ENCODE measurements at regions not wholly inside any gene's neighbourhood (a gene's known extent, or its start where the extent isn't known, plus 50 kb on each side); places are given as distances from the start of the nearest gene placed in this dataset.

- TF ChIP-seq EZH2 (optimal IDR thresholded peaks at IDR 0.05; ENCODE audit: low read depth, low read length) (no peak), CTCF (IDR thresholded peaks at IDR 0.05; ENCODE audit: low read length) (no peak), EZH2phosphoT487 (IDR thresholded peaks at IDR 0.05; ENCODE audit: low read length) (no peak)
- no peak for DNase-seq
- Histone ChIP-seq H3K9me3 (replicated peaks; ENCODE audit: insufficient read depth, low read length) (no peaks in the 10 kb centered on the region), H3K79me2 (ENCODE audit: low read length) (no peaks in the 10 kb centered on the region), H3K4me2 (ENCODE audit: low read depth, low read length) (no peak overlapping the region), H3K9me2 (replicated peaks; ENCODE audit: insufficient read depth, low read length) (no peaks in the 10 kb centered on the region), H3K36me3 (replicated peaks; ENCODE audit: insufficient read depth, low read length) (no peaks in the 10 kb centered on the region), H3K9ac (ENCODE audit: low read length) (no peak overlapping the region), H3K4me3 (ENCODE audit: low read length) (no peak overlapping the region), H3F3A (ENCODE audit: insufficient read depth, low read length) (no peaks in the 10 kb centered on the region), H2AFZ (ENCODE audit: low read length) (no peak overlapping the region), H4K20me1 (ENCODE audit: insufficient read depth, low read length) (no peaks in the 10 kb centered on the region), H3K4me1 (ENCODE audit: low read length) (no peaks in the 10 kb centered on the region), H3K27ac (ENCODE audit: low read length) (no peak overlapping the region), H3K27me3 (replicated peaks; ENCODE audit: insufficient read depth, low read length) (peaks cover 2% of the 10 kb centered on the region; the same call in 1 of the 2 replicates)
Measured at GRCh38 chr22:47423266-47423665, 660.8 kb downstream of the TBC1D22A start.

GRCh38 chr22:47422736-47423135, 660.3 kb downstream of the TBC1D22A start:
- Histone ChIP-seq H3K9me2 (replicated peaks; ENCODE audit: insufficient read depth, low read length) (no peaks in the 10 kb centered on the region), H3F3A (ENCODE audit: insufficient read depth, low read length) (no peaks in the 10 kb centered on the region), H3K4me1 (ENCODE audit: low read length) (no peaks in the 10 kb centered on the region), H4K20me1 (ENCODE audit: insufficient read depth, low read length) (no peaks in the 10 kb centered on the region), H3K79me2 (ENCODE audit: low read length) (no peaks in the 10 kb centered on the region), H3K27me3 (replicated peaks; ENCODE audit: insufficient read depth, low read length) (no peaks in the 10 kb centered on the region; the same call in 1 of the 2 replicates), H3K36me3 (replicated peaks; ENCODE audit: insufficient read depth, low read length) (no peaks in the 10 kb centered on the region), H3K9me3 (replicated peaks; ENCODE audit: insufficient read depth, low read length) (no peaks in the 10 kb centered on the region), H3K4me2 (ENCODE audit: low read depth, low read length) (no peak overlapping the region), H3K27ac (ENCODE audit: low read length) (no peak overlapping the region), H3K4me3 (ENCODE audit: low read length) (no peak overlapping the region), H2AFZ (ENCODE audit: low read length) (no peak overlapping the region), H3K9ac (ENCODE audit: low read length) (no peak overlapping the region)
- no peak for TF ChIP-seq EZH2phosphoT487 (IDR thresholded peaks at IDR 0.05; ENCODE audit: low read length)
- TF ChIP-seq EZH2 (optimal IDR thresholded peaks at IDR 0.05; ENCODE audit: low read depth, low read length) = no peak
- TF ChIP-seq CTCF (IDR thresholded peaks at IDR 0.05; ENCODE audit: low read length) = no peak
- no peak for DNase-seq

- no peaks in the 10 kb centered on the region for H3F3A ChIP-seq (ENCODE audit: insufficient read depth, low read length)
- H3K9me3 ChIP-seq (replicated peaks; ENCODE audit: insufficient read depth, low read length) = no peaks in the 10 kb centered on the region
- no peak overlapping the region for H3K9ac ChIP-seq (ENCODE audit: low read length)
Measured at GRCh38 chr22:47421846-47422245, 659.4 kb downstream of the TBC1D22A start.

More at GRCh38 chr22:47421846-47422245, 659.4 kb downstream of the TBC1D22A start:
- Histone ChIP-seq H3K79me2 (ENCODE audit: low read length) (no peaks in the 10 kb centered on the region), H2AFZ (ENCODE audit: low read length) (no peak overlapping the region), H3K4me3 (ENCODE audit: low read length) (no peak overlapping the region), H3K4me2 (ENCODE audit: low read depth, low read length) (no peak overlapping the region), H3K27me3 (replicated peaks; ENCODE audit: insufficient read depth, low read length) (no peaks in the 10 kb centered on the region; the same call in 1 of the 2 replicates), H3K36me3 (replicated peaks; ENCODE audit: insufficient read depth, low read length) (no peaks in the 10 kb centered on the region), H3K27ac (ENCODE audit: low read length) (no peak overlapping the region), H3K4me1 (ENCODE audit: low read length) (no peaks in the 10 kb centered on the region), H4K20me1 (ENCODE audit: insufficient read depth, low read length) (no peaks in the 10 kb centered on the region), H3K9me2 (replicated peaks; ENCODE audit: insufficient read depth, low read length) (no peaks in the 10 kb centered on the region)
- no peak for DNase-seq
- TF ChIP-seq EZH2phosphoT487 (IDR thresholded peaks at IDR 0.05; ENCODE audit: low read length) (no peak), EZH2 (optimal IDR thresholded peaks at IDR 0.05; ENCODE audit: low read depth, low read length) (no peak), CTCF (IDR thresholded peaks at IDR 0.05; ENCODE audit: low read length) (no peak)

Data from MM.1S (cell line).